Islet precursor cell (in vitro differentiated cells): ENCODE measurements at regions not wholly inside any gene's neighbourhood (a gene's known extent, or its start where the extent isn't known, plus 50 kb on each side); places are given as distances from the start of the nearest gene placed in this dataset.
"Not testable (repeated sequence)": the region's sequence is repeated elsewhere in the genome, so short reads cannot be mapped to it uniquely, and the experiment has no call there.

ENCODE experiments used
- DNase-seq: peaks from one replicate; pipeline ENCODE4 v3.0.0-alpha.2; 2018

- peak; percentile 97 for DNase-seq
Measured at GRCh38 chr7:119175911-119176627, 951.6 kb downstream of the ANKRD7 start.

- no peak for DNase-seq
Measured at GRCh38 chr7:119177863-119178262, 953.4 kb downstream of the ANKRD7 start.

GRCh38 chr7:119184124-119184788 lies 959.8 kb downstream of the ANKRD7 start:
- DNase-seq: no peak

GRCh38 chr7:119196183-119196582 lies 971.7 kb downstream of the ANKRD7 start:
- DNase-seq: peak; percentile 70

GRCh38 chr7:119197172-119197876 lies 972.8 kb downstream of the ANKRD7 start:
- DNase-seq: no peak

- peak; percentile 81 for DNase-seq
Measured at GRCh38 chr7:119197877-119198527, 973.5 kb downstream of the ANKRD7 start.

GRCh38 chr7:119219663-119220062 lies 995.2 kb downstream of the ANKRD7 start:
- DNase-seq: no peak

- no peak for DNase-seq
Measured at GRCh38 chr7:119223930-119224329, 999.4 kb downstream of the ANKRD7 start.

GRCh38 chr7:119228482-119228881 lies 1004.0 kb downstream of the ANKRD7 start:
- DNase-seq: no peak

GRCh38 chr7:119232091-119232490 lies 1007.6 kb downstream of the ANKRD7 start:
- DNase-seq: no peak

- no peak for DNase-seq
Measured at GRCh38 chr7:119233015-119233414, 1008.5 kb downstream of the ANKRD7 start.

- no peak for DNase-seq
Measured at GRCh38 chr7:119252962-119253361, 1020.0 kb upstream of the KCND2 start.

GRCh38 chr7:119254742-119255141 lies 1018.2 kb upstream of the KCND2 start:
- no peak for DNase-seq

- no peak for DNase-seq
Measured at GRCh38 chr7:119256001-119256400, 1017.0 kb upstream of the KCND2 start.

GRCh38 chr7:119256446-119257131 lies 1016.4 kb upstream of the KCND2 start:
- no peak for DNase-seq

- DNase-seq: not testable (repeated sequence)
Measured at GRCh38 chr7:119266790-119267189, 1006.2 kb upstream of the KCND2 start.

GRCh38 chr7:119270045-119270464 lies 1002.9 kb upstream of the KCND2 start:
- DNase-seq: peak; percentile 78

GRCh38 chr7:119270644-119271043 lies 1002.3 kb upstream of the KCND2 start:
- DNase-seq: no peak

GRCh38 chr7:119271147-119271779 lies 1001.7 kb upstream of the KCND2 start:
- DNase-seq: peak; percentile 76

GRCh38 chr7:119281181-119281846 lies 991.7 kb upstream of the KCND2 start:
- DNase-seq: no peak

- DNase-seq: no peak
Measured at GRCh38 chr7:119283353-119283752, 989.6 kb upstream of the KCND2 start.

GRCh38 chr7:119288416-119288815 lies 984.6 kb upstream of the KCND2 start:
- no peak for DNase-seq
